GM18873 (cell line): ENCODE measurements at regions not wholly inside any gene's neighbourhood (a gene's known extent, or its start where the extent isn't known, plus 50 kb on each side); places are given as distances from the start of the nearest gene placed in this dataset.

ENCODE experiments used
- ATAC-seq: cut with Tn5 transposase; IDR thresholded peaks from one replicate; pipeline ENCODE4 v1.9.1; 2021; ENCODE audit warnings: mild to moderate bottlenecking, moderate library complexity, moderate number of reproducible peaks; ENCODE audit not compliant: unreplicated experiment, low FRiP score

DNA sequence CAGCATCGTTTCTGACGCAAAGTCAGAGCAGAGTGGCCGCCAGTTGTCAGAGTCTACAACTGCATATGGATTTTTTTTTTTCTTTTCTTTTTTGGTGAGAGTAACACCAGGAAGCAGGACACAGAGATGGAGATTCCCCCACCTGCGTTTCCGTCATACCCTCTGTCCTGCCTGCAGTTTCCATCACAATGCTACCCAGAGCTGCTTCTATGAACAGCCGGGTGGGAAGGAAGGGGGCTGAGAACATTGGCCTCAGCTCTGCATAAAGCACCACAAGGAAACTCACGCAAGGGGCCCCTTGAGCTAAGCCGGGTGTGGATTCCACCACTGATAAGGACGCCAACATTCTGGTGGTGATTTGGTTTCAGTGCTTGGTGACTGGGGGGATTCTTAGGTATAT, 183.5 kb upstream of the AFDN start:
- ATAC-seq: no peak

DNA sequence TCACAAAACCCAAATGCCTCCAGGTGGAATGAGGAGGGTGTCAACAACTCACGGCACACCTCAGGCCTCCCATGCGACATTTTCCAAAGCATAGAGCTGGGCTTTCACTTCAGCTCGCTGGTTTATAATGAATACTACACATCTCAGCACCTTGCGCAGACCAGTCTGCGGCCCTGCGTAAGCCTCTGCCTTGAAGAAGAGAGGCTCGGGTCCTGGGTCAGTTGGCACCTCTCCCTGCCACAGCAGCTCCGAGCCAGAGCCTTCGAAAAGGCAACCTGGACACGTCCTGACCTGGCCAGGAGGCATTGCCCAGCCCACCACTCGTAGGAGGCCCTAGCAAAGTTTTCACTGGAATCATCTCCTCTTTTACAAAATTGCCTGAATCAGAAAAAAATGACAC, 183.0 kb upstream of the AFDN start:
- ATAC-seq: no peak

DNA sequence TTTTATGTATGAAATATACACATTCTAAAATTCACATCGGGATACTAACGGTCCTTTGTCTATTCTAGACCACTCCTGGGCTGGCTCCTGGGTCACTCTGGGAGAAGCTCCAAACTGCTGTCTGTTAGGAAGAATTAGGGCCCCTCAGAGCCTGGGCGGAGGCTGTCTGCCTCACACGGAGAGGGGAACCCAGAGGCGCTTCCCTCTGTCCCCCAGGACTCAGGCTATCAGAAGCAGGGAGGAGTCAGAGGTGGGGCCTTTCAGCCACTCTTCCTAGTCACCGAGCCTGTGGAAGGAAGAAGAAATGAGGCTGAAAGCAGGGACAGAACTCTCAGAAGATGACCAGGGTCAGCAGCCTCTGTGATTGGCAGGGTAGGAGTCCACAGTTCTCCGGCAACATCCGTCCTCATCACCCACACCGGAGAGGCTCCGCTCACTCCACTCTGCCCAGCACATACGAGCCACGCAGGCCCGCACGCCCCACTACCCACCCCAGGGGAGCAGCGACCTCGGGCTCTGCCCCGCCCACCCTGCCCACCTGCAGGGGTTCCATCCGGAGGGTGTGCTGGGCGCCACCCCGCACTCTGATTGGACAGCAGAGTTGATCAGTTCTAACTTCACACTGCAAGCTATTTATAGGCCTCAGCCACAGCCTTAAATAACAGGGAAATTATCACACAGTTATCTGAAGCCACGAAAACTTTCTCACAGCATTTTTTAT, 182.1 kb upstream of the AFDN start:
- no peak for ATAC-seq

DNA sequence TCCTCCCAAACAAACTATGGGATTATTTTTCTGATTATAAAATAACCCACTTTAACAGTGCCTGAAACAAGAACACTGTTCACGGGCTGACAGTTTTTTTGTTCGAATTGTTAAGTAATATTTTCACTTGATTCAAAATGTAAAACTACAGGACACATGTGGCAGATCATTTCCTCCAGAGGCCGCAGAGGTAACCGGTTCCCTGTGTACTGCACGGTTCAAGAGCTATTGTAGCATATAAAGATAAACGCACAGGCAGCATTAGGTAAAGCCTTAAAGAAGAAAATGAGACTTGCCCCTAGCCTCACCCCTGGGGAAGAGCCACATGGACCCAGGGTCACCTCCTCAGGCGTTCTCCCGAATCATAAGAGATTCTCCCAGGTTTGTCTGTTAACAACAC, 181.3 kb upstream of the AFDN start:
- no peak for ATAC-seq

DNA sequence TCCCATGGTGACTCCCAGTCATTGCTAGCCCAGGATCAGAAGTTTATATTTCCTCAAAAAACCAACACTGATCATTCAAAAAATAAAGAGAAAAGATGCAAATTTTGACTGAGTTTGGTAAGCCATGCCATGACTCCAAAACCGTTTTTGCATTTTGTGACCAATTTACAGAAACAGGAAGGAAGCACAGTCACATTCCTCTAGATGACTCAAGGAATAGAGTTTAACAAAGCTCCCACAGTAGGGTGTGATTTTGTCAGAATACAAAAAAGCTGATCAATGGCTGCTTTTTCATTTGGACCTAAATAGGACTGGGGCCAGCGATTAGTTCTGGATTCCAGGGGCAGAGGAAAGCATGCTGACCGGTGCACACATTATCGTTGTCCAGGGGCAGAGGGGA, 179.4 kb upstream of the AFDN start:
- no peak for ATAC-seq

DNA sequence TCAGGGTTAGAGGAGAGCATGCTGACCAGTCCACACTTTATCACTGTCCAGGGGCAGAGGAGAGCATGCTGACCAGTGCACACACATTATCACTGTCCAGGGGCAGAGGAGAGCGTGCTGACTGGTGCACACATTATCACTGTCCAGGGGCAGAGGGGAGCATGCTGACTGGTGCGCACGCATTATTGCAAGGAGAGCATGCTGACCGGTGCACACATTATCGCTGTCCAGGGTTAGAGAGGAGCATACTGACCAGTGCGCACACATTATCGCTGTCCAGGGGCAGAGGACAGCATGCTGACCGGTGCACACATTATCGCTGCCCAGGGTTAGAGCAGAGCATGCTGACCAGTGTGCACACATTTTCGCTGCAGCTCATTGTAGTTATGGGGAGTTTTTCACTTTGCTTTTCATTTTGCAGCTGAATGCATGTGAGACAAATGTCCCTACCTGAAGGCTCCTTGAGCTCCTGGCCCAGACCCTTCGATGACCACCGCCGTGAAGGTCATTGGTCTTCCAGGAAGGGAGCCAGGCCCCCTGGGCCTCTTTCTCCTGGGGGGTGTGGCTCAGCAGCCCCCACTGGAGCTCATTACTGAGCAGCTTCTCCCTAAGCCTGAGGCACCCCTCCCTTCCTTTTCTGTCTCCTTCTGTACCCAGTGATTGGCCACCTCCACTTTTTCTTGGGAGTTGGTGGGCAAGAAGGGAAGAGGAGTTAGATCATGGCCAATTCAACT, 178.8 kb upstream of the AFDN start:
- ATAC-seq: no peak

DNA sequence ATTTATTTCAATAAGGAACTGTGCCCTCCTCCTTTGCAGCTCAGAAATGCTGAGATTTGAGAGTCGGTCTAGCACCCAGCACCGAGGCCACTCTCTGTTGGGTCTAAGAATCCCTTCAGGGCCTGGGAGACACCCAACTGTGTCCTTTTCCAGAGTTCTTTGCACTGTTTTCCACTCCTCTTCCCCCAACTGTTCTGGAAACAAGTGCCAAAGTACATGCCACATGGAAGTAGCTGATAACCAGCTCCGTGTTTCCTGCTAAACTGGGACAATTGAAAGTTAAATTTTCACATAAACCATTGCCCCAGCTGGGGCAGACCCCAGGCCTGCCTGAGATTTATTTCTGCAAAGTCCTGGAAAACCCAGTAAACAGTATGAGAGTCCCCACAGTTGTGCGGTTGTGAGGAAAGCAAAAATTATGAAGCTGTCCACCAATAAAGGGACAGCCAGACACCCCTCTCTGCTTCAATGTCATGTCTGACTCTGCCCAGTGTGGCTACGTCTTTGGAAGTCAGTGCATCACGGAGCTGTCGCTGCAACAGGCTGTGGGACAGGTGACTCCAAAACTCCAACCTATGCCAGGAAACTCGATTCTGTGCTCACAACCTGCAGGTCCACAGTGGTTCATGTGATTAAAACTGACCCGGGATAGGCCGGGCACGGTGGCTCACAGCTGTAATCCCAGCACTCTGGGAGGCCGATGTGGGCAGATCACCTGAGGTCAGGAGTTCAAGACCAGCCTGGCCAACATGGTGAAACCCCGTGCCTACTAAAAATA, 178.0 kb upstream of the AFDN start:
- no peak for ATAC-seq

DNA sequence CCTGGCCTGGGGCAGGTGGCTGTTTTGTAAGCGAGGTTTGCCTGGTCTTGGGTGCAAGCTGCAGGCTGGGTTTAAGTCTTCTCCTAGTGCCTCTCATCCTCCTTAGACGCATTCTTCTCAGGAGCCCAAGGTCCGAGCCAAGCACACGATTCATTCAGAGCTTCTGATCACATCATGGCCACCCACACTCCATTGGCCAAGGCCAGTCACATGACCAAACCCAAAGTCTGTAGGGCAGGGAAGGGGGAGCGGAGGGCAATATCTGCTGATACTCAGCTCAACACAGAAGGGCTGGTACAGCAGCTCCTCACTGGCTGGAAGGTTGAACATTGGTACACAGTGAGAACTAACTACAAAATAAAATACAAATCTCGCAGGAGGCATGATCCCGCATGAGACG, 177.2 kb upstream of the AFDN start:
- ATAC-seq: no peak

DNA sequence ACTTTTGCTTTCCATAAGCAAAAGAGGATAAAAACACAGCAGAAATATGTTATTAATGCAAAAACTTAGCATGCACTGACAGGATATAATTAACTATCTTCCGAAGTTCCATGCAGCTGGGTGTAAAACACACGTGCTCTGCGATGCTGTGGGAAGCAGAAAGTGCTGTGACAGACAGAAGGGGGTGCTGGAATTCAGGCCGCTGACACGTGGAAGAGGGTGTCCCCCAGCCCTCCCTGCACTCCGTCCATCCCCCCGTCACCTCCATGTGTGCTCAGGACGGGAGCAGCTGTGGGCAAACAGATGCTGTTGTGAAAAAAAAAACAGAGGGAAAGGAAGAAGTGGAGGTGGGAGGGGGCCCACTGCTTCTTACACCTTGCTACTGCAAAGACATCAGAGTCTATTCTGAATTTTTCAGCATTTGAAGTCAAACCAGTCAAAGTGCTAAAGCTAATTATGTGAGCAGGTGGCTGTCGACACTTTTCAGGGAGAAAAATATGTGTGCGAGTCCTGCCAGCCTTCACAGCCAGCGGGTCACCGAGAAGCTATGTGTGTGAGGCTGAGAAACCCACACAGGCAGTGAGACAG, 175.9 kb upstream of the AFDN start:
- no peak for ATAC-seq

DNA sequence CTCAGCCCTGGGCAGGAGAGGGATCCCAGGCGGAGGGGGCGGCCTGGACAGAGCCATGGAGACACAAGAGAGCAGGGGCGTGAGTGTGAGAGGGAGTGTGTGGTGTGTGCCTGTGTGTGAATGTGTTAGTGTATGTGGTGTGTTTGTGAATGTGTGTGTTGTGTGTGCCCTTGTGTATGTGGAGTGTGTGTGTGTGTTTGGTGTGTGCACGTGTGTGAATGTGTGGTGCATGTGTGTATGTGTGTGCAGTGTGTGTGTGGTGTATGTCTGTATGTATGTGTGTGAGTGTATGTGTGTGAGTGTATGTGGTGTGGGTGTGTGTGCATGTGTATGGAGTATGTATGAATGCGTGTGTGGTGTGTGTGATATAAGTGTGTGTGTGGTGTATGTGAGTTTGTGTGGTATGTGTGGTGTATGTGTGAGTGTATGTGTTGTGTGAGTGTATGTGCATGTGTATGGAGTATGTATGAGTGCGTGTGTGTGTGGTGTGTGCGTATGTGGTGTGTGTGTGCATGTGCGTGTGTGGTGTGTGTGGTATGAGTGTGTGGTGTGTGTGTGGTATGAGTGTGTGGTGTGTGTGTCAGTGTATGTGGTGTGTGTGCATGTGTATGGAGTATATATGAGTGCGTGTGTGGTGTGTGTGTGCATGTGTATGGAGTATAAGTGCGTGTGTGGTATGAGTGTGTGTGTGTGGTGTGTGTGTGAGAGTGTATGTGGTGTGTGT, 175.2 kb upstream of the AFDN start:
- ATAC-seq: no peak

DNA sequence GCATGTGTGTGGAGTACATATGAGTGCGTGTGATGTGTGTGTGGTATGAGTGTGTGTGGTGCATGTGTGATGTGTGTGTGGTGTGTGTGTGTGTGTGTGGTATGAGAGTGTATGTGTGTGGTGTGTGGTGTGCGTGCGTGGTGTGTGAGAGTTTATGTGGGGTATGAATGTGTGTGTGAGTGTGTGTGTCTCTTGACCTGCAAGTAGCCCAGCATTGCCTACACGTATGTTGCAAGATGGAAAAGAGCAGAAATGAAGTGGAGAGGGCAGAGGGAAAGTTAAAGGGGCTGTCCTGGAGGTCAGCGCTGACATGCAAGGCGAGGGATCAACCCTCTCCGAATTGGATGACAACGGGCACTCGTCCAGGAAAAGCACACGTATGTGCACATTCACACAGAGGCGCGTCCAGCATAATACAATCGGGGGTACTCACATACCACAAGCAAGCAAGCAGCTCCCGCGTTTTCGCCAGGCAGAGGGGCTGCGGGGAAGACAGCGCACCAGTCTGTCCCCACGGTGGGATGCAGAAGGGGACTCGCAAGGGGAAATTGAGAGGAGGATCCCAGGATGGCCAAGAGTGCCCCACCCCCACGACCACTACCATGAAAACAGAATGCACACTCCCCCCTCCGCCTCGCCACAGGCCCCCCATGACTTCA, 174.5 kb upstream of the AFDN start:
- ATAC-seq: no peak

DNA sequence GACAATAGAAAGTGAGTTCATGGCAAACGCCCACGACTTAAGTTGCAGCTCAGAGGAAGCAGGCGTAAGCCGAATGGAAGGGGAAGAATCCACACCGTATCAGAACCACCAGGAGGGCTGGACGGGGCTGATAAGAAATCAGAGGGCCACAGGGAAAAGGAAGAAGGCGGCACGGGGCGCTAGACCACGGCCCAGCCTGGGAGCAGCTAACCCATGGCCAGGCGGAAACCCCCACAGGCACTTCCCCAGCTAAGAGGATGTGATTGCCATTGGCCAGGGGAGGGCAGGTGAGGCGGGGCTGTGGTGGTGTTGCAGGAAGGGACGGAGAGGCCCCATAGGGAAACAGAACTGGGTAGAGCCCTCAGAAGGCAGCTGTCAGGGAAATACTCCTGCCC, 174.0 kb upstream of the AFDN start:
- ATAC-seq: no peak

DNA sequence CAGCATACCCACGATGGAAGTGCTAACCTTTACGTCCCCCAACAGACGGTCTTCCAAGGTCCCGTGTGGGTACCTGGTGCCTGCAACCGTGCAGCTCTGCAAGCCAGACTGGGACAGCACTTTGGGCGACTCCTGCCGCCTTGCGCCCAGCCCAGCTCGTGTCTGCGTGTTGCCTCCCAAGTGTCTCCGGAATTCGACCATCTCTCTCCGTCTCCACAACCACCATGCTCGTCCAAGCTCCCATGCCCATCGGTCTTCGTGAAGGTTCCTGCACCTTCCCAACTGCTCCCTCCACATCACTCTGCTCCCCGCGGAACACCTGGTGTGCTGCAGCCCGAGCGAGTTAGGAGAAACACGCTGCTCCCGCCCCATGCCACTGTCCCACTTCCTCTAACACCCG, 173.2 kb upstream of the AFDN start:
- no peak for ATAC-seq

DNA sequence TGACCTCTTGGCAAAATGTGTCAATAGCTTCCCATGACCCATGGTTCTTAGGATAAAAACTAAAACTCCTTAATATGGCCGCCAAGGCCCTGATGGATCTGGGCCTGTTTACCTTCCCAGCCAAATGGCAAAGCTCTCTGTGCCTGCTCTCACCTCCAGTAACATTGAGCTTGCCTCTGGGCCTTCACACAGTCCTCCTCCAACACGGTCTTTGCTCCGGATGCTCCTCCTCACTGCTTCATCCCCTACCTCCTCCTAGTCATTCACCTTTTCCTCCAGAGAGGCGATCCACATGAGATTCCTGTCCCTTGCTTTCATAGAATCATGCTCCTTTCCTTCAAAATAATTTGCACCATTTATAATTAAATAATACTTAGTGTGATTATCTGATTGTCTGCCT, 172.3 kb upstream of the AFDN start:
- ATAC-seq: no peak

DNA sequence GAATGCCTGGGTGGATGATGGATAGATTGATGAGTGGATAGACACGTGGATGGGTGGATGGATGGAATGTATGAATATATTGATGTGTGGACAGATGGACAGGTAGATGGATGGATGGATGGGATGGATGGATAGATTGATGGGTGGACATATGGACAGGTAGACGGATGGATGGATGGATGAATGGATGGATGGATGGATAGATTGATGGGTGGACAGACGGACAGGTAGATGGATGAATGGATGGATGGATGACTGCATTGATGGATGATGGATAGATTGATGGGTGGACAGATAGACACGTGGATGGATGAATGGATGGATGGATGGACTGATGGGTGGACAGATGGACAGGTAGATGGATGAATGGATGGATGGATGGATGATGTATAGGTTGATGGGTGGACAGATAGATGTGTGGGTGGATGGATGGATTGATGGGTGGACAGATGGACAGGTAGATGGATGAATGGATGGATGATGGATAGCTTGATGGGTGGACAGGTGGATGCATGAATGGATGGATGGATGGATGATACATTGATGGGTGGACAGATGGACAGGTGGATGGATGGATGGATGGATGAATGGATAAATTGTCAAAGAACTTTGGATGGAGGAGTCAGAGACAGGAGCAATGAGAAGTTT, 171.4 kb upstream of the AFDN start:
- no peak for ATAC-seq

DNA sequence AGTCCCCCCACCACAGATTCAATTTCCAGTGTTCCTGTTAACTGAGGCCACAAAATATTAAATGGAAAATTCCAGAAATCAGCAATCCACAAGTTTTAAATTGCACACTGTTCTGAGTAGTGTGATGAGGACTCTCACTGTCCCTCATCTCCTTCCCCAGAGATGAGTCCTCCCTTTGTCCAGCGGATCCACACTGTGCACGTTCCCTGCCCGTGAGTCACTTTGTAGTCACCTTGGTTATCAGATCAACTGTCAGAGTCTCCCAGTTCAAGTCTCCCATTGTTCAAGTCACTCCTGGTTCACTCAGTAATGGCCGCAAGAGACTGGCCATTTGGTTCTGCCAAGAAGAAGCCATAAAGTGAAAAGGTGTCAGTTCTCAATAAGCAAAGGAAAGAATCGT, 168.6 kb upstream of the AFDN start:
- no peak for ATAC-seq

DNA sequence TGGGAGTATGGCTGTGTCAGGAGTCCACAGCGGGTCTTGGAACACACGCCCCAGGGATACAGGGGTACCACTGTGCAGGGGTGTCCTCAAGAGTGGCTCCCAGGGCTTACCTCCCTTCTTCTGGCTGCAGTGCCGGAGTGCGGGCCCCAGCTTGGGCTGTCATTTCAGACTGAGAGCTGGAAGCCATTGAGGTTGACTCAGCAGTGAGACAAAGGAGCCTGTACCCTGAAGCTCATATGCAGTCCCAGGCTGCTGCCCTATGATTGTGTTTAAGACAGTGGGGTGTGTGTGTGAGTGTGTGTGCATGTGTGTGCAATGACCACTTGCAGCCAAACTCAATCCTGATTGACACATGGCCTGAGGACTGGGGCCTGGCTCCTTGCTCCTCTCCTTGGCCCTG, 167.7 kb upstream of the AFDN start:
- ATAC-seq: no peak

DNA sequence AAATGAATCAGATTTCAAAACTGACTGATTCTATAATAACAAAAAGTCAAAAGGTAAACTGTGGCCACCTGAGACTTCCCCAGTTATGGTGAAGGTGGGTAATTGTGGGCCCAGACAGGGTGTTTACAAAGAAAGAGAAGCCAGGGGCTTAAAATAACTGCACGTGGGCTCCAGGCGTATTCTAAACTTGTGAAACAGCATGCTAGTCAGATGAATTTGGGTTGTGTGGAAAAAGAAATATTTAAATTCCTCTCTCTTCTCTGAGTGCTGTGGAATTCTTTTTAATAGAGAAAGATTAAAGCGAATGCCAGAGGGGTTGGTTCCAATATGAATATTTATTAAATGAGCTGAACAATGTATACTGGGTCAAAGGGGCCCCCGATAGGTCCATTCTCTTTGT, 166.3 kb upstream of the AFDN start:
- no peak for ATAC-seq

DNA sequence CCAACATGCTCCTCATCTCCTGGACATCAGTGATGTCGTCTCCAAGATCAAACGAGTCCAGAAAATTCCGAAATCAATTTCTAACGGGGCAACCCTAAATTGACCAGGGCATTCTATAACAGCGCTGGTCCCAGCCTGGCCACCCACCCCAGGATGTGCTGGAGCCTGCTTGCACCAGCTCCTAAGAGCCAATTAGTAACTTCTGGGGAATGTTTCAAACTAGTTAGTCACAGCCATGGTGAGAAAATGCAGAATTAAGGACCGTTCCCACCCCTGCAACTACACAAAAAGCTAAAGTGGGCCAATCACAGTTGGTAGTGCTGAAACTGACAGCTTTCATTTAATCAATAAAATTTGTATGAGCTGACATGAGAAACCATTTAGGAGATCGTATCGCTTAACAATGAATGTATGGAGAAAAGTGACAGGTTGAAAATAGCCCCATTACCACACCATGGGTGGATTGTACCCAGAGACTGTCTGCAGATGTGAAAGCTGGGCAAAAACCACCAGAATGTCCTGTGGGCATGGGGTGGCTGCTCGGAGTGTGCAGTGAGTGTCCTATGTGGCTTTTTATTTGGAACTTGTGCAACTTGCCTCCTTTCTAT, 165.7 kb upstream of the AFDN start:
- no peak for ATAC-seq
